Activated naive CD4-positive, alpha-beta T cell treated with Interleukin-2 at 50 U/mL for 16 hours (primary cell): ENCODE measurements at regions not wholly inside any gene's neighbourhood (a gene's known extent, or its start where the extent isn't known, plus 50 kb on each side); places are given as distances from the start of the nearest gene placed in this dataset.

Experiments used
- DNase-seq: peaks from one replicate; pipeline ENCODE4 v3.0.0-alpha.2; 2020

GRCh38 chr13:22196777-22197176 lies 525.9 kb downstream of the FGF9 start:
- DNase-seq: no peak

DNA sequence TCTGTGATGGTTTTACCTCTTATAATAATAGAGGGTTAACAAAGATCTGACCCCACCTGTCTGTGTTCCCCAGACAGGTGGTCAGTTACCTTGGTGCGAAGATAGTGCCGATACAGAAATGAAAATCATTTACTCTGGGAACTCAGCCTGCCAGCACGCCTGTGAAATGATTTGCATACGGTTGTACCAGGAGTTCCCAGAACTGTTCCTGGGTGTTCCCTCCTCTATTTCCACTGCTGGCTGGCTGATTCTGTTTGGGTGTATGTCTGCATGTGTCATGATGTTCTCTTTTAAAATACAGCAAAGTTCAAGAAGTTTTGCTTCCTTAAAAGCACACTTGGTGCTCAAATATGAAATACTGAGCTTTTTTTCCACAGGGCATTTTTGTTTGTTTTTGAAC lies 527.1 kb downstream of the FGF9 start:
- no peak for DNase-seq

- DNase-seq: no peak
Observed at GRCh38 chr13:22198641-22199217, 527.9 kb downstream of the FGF9 start.

- DNase-seq: no peak
Observed at GRCh38 chr13:22200440-22200839, 529.6 kb downstream of the FGF9 start.

GRCh38 chr13:22201375-22201925 lies 530.6 kb downstream of the FGF9 start:
- DNase-seq: no peak

DNA sequence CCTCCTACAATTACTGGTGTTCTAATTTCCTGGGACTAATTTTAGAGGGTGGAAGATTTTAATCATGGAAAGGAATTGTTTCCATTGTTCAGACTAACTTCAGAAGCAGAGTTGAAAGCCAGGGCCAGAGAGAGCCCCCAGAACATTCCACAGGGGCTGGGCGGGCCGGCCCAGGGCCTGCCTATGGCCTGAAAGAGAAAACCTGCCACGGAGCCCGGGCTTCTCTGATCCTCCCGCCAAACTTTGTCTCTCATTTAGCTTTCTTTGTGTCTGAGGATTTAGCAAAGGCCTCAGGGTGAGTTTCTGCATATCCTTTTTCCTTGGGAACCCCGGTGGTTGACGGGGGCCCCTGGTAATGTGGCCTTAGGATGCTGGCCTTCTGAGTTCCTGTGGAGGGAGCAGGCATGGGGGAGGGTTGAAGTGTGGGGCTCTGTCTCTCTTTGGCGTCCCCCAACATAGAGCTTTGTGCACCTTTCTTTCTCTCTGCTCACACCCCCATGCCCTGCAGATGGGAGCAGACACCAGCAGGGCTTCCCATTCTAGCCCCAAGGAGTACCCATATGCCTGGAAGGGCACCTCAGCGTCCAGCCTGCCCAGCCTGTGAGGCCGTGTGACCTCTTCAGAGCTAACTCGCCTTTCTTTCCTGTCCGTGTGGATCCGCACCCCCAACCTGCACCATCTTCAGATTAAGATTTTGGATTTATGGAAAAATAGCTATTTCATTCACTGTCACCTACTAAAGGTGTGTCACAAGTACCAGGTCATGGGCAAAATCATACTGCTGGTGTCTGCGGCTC lies 539.5 kb downstream of the FGF9 start:
- DNase-seq: no peak

DNA sequence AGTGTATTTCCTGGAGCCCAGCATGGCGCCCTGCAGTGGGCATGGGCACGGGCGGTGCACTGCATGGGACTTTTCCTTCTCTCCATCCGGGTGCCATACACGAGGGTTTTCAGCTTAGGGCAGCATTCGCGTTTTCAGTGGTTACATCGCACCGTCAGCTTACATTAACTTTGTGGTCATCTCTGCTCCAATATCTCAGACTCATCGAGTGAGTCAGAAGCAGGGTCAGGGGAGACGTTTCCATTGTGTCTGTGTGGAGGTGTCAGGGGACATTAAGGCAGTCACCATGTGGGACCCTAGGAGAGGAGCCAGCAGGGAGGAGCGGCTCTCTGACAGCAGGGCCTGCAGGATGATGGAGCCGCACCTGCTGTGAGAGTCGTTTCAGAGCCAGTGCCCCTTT lies 541.0 kb downstream of the FGF9 start:
- no peak for DNase-seq

- no peak for DNase-seq
Observed at GRCh38 chr13:22212576-22212975, 541.7 kb downstream of the FGF9 start.

DNA sequence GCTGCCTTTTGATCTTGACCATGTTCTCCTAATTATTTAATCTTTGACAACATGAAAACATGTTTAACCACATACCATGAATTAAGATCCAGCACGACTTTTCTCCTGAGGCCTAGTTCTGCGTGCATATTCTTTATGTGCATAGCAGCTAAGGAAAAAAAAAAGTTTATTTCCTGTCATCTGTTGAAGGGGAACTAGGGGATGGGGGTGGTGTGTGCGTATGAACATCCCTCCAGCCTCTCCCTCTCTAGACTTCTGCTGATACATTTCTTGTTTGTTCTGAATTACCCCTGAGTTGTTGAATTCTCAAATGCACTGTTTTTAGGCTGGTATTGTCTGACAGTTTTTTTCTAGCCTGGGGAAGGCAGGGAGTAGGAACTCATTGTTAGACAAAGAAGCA lies 543.3 kb downstream of the FGF9 start:
- DNase-seq: no peak

DNA sequence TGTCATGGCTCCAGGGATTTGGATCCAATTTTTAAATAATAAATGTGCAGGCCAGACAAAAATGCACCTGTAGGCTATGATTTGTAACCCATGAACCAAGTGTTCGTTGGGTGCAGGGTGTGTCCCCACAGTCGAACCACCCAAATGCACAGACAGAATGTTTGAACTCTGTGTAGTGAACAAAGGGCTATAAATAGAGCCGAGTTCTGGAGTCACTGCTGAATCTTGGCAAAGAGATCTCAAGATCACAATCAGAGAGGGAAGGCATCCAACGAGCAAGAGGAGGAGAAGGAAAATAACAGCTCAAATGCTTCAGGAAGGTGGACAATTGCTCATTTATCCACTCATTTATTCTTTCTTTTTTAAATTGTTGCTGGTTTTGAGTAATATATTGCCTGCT lies 547.9 kb downstream of the FGF9 start:
- DNase-seq: no peak

GRCh38 chr13:22219709-22220108 lies 548.8 kb downstream of the FGF9 start:
- DNase-seq: no peak

- DNase-seq: no peak
Observed at GRCh38 chr13:22220151-22221135, 549.6 kb downstream of the FGF9 start.

DNA sequence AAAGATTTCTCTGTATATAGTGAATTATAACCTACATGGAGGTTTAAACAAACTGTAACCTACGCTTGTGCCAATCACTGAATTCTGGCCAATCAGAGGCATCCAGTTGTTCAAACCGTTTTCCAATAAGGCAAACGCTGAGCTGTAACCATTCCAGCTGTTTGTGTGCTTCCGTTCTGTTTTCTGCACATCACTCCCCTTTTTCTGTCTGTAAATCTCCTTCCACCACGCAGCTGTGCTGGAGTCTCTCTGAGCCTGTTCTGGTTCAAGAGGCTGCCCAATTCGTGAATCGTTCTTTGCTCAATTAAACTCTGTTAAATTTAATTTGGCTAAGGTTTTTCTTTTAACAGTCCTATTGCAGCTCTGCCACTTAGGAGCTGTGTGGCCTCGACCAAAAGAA lies 552.5 kb downstream of the FGF9 start:
- DNase-seq: no peak

GRCh38 chr13:22226086-22226485 lies 555.2 kb downstream of the FGF9 start:
- DNase-seq: no peak

DNA sequence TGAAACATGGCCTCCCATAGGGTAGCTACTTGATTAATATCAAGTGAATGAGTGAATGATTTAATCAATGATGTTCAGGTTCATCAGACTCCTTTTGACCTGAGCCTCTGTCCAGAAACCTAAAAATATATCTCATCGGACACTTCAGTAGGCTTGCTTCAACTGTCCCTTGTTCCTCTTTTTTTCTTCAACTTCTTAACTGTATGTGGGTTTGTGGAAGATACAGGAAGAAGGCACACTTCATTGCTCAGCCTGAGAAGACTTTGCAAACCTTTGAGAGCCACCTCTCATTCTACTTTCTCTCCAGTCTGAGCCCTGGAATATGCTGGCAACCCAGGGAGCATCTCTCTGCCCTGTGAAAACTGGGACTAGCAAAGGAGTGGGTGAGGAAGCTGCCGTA lies 557.0 kb downstream of the FGF9 start:
- DNase-seq: no peak

DNA sequence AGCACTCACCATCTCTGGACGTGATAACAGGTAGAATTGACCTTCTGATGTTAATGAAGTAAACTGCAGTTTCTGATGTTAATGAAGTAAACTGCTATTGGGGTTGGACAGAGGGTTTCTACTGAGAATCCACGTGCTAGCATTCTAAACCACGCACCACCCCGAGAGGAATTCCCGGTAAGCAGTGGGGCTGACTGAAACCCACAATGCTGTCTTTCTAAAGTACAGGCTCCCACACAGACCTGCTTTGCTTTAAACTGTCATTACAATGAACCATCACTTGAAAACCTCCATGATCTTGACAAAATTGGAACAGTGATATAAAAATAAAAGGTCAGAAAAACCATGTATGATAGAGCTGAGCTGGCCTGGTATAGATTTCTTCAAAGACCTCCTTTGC lies 559.0 kb downstream of the FGF9 start:
- DNase-seq: no peak

DNA sequence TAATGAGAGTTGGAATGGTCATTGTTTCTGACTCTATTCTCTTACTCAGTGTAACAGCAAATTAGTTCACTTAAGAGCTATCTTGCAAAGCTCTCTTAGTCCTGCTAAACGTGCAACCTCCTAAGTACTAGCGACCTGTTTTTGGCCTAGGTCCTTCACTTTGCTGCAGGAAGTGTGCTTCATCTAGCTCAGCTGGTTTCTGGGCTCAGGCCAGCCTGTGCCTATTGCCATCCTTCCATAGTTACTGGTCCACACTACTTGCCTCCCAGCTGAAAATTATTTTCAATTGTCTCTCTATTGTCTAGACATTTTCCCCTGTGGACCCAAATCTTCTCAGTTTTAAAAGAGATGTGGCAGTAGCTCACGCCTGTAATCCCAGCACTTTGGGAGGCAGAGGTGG lies 561.3 kb downstream of the FGF9 start:
- DNase-seq: no peak

- DNase-seq: no peak
Observed at GRCh38 chr13:22235285-22235949, 564.5 kb downstream of the FGF9 start.

DNA sequence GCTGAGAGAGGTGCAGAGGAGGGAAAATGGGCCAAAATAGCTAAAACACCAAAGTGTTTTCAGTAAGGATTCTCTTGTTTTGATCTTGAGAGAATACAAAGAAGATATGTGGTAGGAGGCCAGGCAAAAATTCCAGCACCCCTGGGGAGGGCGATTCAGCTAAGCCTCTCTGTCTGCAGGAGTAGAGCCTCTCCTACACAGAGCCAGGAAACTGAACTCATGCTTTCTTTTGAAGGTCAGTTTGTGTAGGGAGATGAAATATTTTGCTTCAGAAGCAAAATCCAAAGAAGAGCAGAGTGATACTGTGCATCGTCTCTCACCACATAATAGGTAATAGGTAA lies 565.0 kb downstream of the FGF9 start:
- DNase-seq: no peak

DNA sequence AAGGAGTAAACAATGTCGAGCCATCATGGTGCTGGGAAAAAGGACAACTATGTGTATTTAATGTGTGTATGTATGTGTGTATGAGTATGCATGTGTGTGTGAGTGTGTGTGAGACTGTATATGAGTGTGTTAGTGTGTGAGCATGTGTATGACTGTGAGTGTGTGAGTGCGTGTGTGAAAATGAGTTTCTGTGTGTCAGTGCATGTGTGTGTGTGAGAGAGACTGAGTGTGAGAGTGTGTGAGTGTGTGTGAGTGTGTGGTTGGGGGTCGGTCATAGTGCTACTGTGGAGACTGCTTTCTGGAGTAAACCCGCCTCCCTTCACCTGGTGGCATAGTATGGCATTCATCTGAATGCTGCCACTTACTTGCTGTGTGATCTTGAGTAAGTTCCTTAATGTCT lies 567.4 kb downstream of the FGF9 start:
- no peak for DNase-seq

- DNase-seq: no peak
Observed at GRCh38 chr13:22240716-22241115, 569.8 kb downstream of the FGF9 start.

DNA sequence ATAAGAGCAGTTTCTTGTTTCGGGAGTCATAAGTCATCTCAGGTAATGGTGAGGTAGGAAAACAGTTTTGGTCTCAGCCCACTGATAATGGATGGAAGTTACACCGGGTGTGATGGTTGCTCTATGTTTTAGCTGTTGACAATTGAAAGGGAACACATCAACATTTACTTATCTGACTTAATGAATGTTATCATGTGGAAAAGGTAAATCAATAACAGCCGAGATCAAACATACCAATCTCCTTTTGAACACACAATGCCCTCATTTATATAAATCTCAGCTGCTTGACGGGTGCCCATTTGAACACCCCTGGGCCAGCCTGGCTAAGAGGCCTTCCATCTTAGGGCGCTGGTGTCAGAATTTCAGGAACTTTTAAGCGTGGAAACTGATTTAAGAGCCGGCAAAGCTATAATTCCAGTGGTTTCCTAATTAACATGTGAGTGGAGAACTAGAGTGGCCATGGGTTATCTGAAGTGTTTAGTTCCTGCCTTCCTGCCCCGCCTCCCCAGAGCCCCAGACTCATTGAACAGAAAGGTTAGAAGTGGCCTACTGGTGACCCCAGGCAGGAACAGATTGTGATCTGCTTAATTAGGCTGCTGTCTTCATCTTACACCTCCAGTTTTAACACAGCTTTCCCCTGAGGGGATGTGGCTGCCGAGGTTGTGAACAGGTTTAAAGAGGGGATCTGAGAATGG lies 572.7 kb downstream of the FGF9 start:
- DNase-seq: no peak
